Tibial artery (tissue), 4 donors: ENCODE measurements at regions not wholly inside any gene's neighbourhood (a gene's known extent, or its start where the extent isn't known, plus 50 kb on each side); places are given as distances from the start of the nearest gene placed in this dataset.

ENCODE experiments used
- DNase-seq, 2 donors: peaks; one replicate each; pipeline ENCODE4 v3.0.0-alpha.2; 2019
- H3K27ac ChIP-seq, 2 donors: fragments of 200-600 bp; sonication (generic) in 1 of 2; 1 replicate in 1 of 2; 2 replicates in 1 of 2; pipeline ENCODE4 v1.5.1; 2018 to 2019; ENCODE audit warnings: mild to moderate bottlenecking in 1 of 2
- H3K27me3 ChIP-seq, 2 donors: fragments of 200-600 bp; sonication (generic) in 1 of 2; one replicate each; pipeline versions ENCODE4 v1.5.1 to v1.6.0; 2016 to 2019
- H3K36me3 ChIP-seq, 3 donors: fragments of 200-600 bp; sonication (generic) in 2 of 3; one replicate each; pipeline ENCODE4 v1.5.1; 2016 to 2019; ENCODE audit warnings: mild to moderate bottlenecking in 2 of 3
- H3K4me1 ChIP-seq, 4 donors: fragments of 200-600 bp; sonication (generic) in 2 of 4; 1 replicate in 3 of 4; 2 replicates in 1 of 4; pipeline ENCODE4 v1.5.1; 2016 to 2019
- H3K4me3 ChIP-seq, 2 donors: fragments of 200-600 bp; sonication (generic) in 1 of 2; 1 replicate in 1 of 2; 2 replicates in 1 of 2; pipeline ENCODE4 v1.5.1; 2018 to 2019; ENCODE audit warnings: mild to moderate bottlenecking in 2 of 2
- H3K9me3 ChIP-seq, 3 donors: fragments of 200-600 bp; sonication (generic) in 1 of 3; one replicate each; pipeline ENCODE4 v1.5.1; 2016 to 2019
- intact Hi-C: fragments of 100-400 bp; cut with DNase I; formaldehyde crosslinking; loops from one replicate; pipeline ENCODE4 v1.15.0; 2023; ENCODE audit warnings: low total_unique reads
- TF ChIP-seq, protein P1 (sequence below), 2 experiments: fragments of 200-600 bp in 1 of 2; fragments of 450-650 bp in 1 of 2; IDR thresholded peaks; one replicate each; pipeline ENCODE4 v1.5.1; 2017 to 2019; ENCODE audit warnings: antibody characterized with exemption in 2 of 2, mild to moderate bottlenecking in 1 of 2, moderate library complexity in 1 of 2

GRCh38 chrX:25125483-25125882 is 109.7 kb upstream of the ARX start:
- no peak overlapping the region for H3K4me3 ChIP-seq
- TF ChIP-seq, protein P1, sequence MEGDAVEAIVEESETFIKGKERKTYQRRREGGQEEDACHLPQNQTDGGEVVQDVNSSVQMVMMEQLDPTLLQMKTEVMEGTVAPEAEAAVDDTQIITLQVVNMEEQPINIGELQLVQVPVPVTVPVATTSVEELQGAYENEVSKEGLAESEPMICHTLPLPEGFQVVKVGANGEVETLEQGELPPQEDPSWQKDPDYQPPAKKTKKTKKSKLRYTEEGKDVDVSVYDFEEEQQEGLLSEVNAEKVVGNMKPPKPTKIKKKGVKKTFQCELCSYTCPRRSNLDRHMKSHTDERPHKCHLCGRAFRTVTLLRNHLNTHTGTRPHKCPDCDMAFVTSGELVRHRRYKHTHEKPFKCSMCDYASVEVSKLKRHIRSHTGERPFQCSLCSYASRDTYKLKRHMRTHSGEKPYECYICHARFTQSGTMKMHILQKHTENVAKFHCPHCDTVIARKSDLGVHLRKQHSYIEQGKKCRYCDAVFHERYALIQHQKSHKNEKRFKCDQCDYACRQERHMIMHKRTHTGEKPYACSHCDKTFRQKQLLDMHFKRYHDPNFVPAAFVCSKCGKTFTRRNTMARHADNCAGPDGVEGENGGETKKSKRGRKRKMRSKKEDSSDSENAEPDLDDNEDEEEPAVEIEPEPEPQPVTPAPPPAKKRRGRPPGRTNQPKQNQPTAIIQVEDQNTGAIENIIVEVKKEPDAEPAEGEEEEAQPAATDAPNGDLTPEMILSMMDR (IDR thresholded peaks at IDR 0.05): no peak
- H3K36me3 ChIP-seq: no peaks in the 10 kb centered on the region
- no peaks in the 10 kb centered on the region for H3K4me1 ChIP-seq
- H3K27me3 ChIP-seq: no peaks in the 10 kb centered on the region
- no peak overlapping the region for H3K27ac ChIP-seq
- intact Hi-C loops: no loop called here
- peaks cover 0 to 14% (median 6%) of the 10 kb centered on the region in 3 donors for H3K9me3 ChIP-seq
- DNase-seq: no peak

GRCh38 chrX:25124391-25124790 is 108.6 kb upstream of the ARX start:
- peaks cover 0 to 14% (median 6%) of the 10 kb centered on the region in 3 donors for H3K9me3 ChIP-seq
- TF ChIP-seq, protein P1 (IDR thresholded peaks at IDR 0.05): no peak
- H3K27me3 ChIP-seq: no peaks in the 10 kb centered on the region
- H3K36me3 ChIP-seq: no peaks in the 10 kb centered on the region
- H3K4me3 ChIP-seq: no peak overlapping the region
- H3K27ac ChIP-seq: no peak overlapping the region
- DNase-seq: no peak
- intact Hi-C loops: no loop called here
- no peaks in the 10 kb centered on the region for H3K4me1 ChIP-seq

DNA sequence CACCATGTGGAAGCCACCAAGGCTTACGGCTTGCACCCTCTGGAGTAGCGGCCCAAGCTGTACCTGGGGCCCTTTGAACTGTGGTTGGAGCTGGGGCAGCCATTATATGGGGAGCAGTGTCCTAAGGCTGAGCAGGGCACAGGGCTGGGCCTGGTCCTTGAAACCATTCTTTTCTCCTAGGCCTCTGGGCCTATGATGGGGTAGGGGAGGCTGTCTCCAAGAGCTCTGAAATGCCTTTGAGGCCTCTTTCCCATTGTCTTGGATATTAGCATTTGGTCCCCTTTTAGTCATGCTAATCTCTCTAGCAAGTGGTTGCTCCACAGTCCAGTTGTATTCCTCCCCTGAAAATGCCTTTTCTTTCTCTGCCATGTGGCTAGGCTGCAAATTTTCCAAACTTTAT is 96.4 kb upstream of the ARX start:
- Histone ChIP-seq H3K9me3 (no peaks in the 10 kb centered on the region), H3K27ac (no peak overlapping the region), H3K27me3 (no peaks in the 10 kb centered on the region), H3K36me3 (no peaks in the 10 kb centered on the region), H3K4me3 (no peak overlapping the region), H3K4me1 (no peaks in the 10 kb centered on the region)
- TF ChIP-seq, protein P1 (IDR thresholded peaks at IDR 0.05): no peak
- no peak for DNase-seq
- intact Hi-C loops: no loop called here

GRCh38 chrX:25108481-25108880 is 92.7 kb upstream of the ARX start:
- H3K4me3 ChIP-seq: no peak overlapping the region
- H3K4me1 ChIP-seq: no peaks in the 10 kb centered on the region
- TF ChIP-seq, protein P1 (IDR thresholded peaks at IDR 0.05): no peak
- no peaks in the 10 kb centered on the region for H3K36me3 ChIP-seq
- intact Hi-C loops: no loop called here
- no peaks in the 10 kb centered on the region for H3K9me3 ChIP-seq
- no peak overlapping the region for H3K27ac ChIP-seq
- H3K27me3 ChIP-seq: no peaks in the 10 kb centered on the region
- DNase-seq: no peak

DNA sequence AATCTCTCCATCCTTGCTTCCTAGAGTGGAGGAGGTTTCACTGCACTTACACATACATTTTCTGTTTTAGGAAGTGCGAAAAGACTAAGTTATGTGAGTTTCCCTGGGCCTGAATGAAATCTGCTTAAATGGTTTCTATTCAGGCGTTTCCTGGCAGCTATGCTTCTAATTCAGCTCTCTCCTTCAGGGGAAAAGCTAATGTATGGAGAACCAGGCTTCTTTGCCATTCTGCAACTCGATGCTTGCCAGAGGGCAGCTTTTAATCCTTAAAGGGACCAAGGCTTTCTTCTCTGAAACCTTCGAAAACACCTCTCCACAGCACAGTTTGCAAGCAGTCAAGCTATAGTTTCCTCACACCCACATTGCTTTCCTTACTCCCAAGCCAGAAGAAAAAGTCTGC is 89.5 kb upstream of the ARX start:
- H3K4me1 ChIP-seq: no peaks in the 10 kb centered on the region
- H3K9me3 ChIP-seq: no peaks in the 10 kb centered on the region
- intact Hi-C loops: no loop called here

More for the DNA sequence above, 89.5 kb upstream of the ARX start:
- Histone ChIP-seq H3K27me3 (no peaks in the 10 kb centered on the region), H3K4me3 (no peak overlapping the region), H3K36me3 (no peaks in the 10 kb centered on the region), H3K27ac (no peak overlapping the region)
- DNase-seq: no peak
- TF ChIP-seq, protein P1 (IDR thresholded peaks at IDR 0.05): no peak
